ENCODE measurements at regions not wholly inside any gene's neighbourhood (a gene's known extent, or its start where the extent isn't known, plus 50 kb on each side); places are given as distances from the start of the nearest gene placed in this dataset.

DNA sequence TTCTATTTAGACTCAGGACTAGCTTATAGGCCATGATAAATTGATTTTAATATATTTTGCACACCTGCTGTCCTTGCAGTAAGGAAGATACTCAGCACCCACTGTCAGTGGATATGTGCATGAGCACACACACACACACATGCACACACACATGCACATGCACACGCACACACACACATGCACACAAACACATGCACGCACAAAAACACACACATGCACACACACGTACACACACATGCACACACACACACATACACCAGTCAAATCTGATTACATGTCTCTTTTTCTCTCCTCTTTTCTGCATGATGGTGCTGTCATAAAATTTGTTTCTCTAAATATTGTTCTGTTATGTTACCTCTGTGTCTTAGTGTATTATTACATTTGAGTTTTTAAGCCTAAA, 87.3 kb upstream of the OSTN start:
- TF ChIP-seq TCF4 (CRISPR knock-in tag; IDR thresholded peaks at IDR 0.05; ENCODE audit: borderline replicate concordance) (no peak), PPARA (CRISPR knock-in tag; IDR thresholded peaks at IDR 0.05; ENCODE audit: borderline replicate concordance) (no peak)
- TF ChIP-seq, protein P1, sequence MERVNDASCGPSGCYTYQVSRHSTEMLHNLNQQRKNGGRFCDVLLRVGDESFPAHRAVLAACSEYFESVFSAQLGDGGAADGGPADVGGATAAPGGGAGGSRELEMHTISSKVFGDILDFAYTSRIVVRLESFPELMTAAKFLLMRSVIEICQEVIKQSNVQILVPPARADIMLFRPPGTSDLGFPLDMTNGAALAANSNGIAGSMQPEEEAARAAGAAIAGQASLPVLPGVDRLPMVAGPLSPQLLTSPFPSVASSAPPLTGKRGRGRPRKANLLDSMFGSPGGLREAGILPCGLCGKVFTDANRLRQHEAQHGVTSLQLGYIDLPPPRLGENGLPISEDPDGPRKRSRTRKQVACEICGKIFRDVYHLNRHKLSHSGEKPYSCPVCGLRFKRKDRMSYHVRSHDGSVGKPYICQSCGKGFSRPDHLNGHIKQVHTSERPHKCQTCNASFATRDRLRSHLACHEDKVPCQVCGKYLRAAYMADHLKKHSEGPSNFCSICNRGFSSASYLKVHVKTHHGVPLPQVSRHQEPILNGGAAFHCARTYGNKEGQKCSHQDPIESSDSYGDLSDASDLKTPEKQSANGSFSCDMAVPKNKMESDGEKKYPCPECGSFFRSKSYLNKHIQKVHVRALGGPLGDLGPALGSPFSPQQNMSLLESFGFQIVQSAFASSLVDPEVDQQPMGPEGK (CRISPR knock-in tag; IDR thresholded peaks at IDR 0.05; ENCODE audit: borderline replicate concordance) = no peak
- TF ChIP-seq, protein P2, sequence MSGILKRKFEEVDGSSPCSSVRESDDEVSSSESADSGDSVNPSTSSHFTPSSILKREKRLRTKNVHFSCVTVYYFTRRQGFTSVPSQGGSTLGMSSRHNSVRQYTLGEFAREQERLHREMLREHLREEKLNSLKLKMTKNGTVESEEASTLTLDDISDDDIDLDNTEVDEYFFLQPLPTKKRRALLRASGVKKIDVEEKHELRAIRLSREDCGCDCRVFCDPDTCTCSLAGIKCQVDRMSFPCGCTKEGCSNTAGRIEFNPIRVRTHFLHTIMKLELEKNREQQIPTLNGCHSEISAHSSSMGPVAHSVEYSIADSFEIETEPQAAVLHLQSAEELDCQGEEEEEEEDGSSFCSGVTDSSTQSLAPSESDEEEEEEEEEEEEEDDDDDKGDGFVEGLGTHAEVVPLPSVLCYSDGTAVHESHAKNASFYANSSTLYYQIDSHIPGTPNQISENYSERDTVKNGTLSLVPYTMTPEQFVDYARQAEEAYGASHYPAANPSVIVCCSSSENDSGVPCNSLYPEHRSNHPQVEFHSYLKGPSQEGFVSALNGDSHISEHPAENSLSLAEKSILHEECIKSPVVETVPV (CRISPR knock-in tag; IDR thresholded peaks at IDR 0.05) = no peak
- TF ChIP-seq, protein P3, sequence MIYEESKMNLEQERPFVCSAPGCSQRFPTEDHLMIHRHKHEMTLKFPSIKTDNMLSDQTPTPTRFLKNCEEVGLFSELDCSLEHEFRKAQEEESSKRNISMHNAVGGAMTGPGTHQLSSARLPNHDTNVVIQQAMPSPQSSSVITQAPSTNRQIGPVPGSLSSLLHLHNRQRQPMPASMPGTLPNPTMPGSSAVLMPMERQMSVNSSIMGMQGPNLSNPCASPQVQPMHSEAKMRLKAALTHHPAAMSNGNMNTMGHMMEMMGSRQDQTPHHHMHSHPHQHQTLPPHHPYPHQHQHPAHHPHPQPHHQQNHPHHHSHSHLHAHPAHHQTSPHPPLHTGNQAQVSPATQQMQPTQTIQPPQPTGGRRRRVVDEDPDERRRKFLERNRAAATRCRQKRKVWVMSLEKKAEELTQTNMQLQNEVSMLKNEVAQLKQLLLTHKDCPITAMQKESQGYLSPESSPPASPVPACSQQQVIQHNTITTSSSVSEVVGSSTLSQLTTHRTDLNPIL (CRISPR knock-in tag; IDR thresholded peaks at IDR 0.05; ENCODE audit: low read depth) = no peak
- ATAC-seq = no peak

DNA sequence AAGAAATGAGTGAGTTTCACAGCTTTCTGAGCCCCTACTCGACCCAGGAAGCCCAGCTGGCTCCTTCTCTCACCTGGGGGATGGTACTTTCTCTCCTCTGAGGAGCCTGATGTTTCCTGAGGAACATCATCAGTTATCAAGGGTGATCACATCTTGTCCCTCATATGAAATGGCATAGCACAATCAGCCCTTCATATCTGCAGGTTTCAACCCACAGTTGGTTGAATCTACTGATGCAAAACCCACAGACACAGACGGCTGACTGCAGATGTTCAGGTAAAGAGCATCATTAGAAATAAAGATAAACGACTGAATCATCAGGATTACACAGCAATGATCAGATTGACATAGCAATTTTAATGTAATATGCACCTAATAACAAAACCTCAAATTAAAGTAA, 93.6 kb upstream of the OSTN start:
- ATAC-seq = no peak
- TF ChIP-seq, protein P1 (CRISPR knock-in tag; IDR thresholded peaks at IDR 0.05; ENCODE audit: borderline replicate concordance) = no peak
- no peak for TF ChIP-seq ZNF565 (CRISPR knock-in tag; conservative IDR thresholded peaks at IDR 0.05; ENCODE audit: low read depth)
- TF ChIP-seq RARB (CRISPR knock-in tag; IDR thresholded peaks at IDR 0.05) = no peak
- TF ChIP-seq ESRRG (CRISPR knock-in tag; IDR thresholded peaks at IDR 0.05) = no peak
- TF ChIP-seq, protein P4, sequence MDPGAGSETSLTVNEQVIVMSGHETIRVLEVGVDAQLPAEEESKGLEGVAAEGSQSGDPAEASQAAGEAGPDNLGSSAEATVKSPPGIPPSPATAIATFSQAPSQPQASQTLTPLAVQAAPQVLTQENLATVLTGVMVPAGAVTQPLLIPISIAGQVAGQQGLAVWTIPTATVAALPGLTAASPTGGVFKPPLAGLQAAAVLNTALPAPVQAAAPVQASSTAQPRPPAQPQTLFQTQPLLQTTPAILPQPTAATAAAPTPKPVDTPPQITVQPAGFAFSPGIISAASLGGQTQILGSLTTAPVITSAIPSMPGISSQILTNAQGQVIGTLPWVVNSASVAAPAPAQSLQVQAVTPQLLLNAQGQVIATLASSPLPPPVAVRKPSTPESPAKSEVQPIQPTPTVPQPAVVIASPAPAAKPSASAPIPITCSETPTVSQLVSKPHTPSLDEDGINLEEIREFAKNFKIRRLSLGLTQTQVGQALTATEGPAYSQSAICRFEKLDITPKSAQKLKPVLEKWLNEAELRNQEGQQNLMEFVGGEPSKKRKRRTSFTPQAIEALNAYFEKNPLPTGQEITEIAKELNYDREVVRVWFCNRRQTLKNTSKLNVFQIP (CRISPR knock-in tag; IDR thresholded peaks at IDR 0.05; ENCODE audit: borderline replicate concordance, low read depth) = no peak

DNA sequence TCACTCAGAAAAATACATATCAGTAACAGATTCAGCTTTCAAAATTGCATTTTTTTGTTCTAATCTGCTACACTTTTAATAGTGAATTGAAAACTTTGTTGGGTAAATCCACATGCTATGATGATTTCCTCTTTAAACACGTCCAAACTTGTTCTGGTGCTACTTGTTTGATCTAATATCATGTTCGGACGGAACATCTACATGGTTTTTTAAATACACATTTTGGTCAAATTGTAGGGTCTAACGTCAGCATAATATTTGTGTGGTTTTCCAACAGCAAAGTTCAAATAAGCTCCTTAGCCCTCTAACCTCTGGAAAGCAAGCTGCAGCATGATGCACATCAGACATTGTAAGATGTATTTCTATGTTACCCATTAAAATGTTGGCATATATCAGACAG, 98.5 kb upstream of the OSTN start:
- TF ChIP-seq ZNF70 (CRISPR knock-in tag; IDR thresholded peaks at IDR 0.05) (no peak), ZNF565 (CRISPR knock-in tag; conservative IDR thresholded peaks at IDR 0.05; ENCODE audit: low read depth) (no peak), ARNTL (CRISPR knock-in tag; IDR thresholded peaks at IDR 0.05; ENCODE audit: borderline replicate concordance, low read depth) (no peak), ZNF8 (CRISPR knock-in tag; IDR thresholded peaks at IDR 0.05) (no peak), GLIS3 (CRISPR knock-in tag; IDR thresholded peaks at IDR 0.05) (no peak), ISL1 (CRISPR knock-in tag; IDR thresholded peaks at IDR 0.05) (no peak), ZC3H10 (CRISPR knock-in tag; IDR thresholded peaks at IDR 0.05) (no peak), ESRRG (CRISPR knock-in tag; IDR thresholded peaks at IDR 0.05) (no peak)
- TF ChIP-seq, protein P4 (CRISPR knock-in tag; IDR thresholded peaks at IDR 0.05; ENCODE audit: borderline replicate concordance, low read depth) = no peak
- TF ChIP-seq, protein P3 (CRISPR knock-in tag; IDR thresholded peaks at IDR 0.05; ENCODE audit: low read depth) = no peak
- TF ChIP-seq, protein P2 (CRISPR knock-in tag; IDR thresholded peaks at IDR 0.05) = no peak
- TF ChIP-seq, protein P1 (CRISPR knock-in tag; IDR thresholded peaks at IDR 0.05; ENCODE audit: borderline replicate concordance) = no peak
- no peak for ATAC-seq

All from SK-N-SH treated with all-trans-retinoic acid at 6 μM for 48 hours (cell line).